Activated T-cell treated with anti-CD3 and anti-CD28 coated beads, Interleukin-2, amount 50 U/mL, for 72 hours (primary cell): ENCODE measurements at regions not wholly inside any gene's neighbourhood (a gene's known extent, or its start where the extent isn't known, plus 50 kb on each side); places are given as distances from the start of the nearest gene placed in this dataset.

Source experiments
- ATAC-seq, 2 donors: fragments of 150-1000 bp; cut with Tn5 transposase; replicated peaks in 1 of 2; 2 replicates each; pipeline ENCODE4 v1.10.0; 2021; ENCODE audit warnings: moderate library complexity in 2 of 2, mild to moderate bottlenecking in 1 of 2
- DNase-seq, 2 donors: peaks; one replicate each; pipeline ENCODE4 v3.0.0; 2021 to 2022; ENCODE audit warnings: mixed read lengths in 1 of 2
- H3K27ac Mint-ChIP-seq: one replicate; pipeline ENCODE4 v1.8.0; 2022; ENCODE audit warnings: mild to moderate bottlenecking, moderate library complexity, mixed read lengths
- H3K27me3 Mint-ChIP-seq: one replicate; pipeline ENCODE4 v1.8.0; 2022; ENCODE audit warnings: low read depth, mixed read lengths
- H3K36me3 Mint-ChIP-seq, 2 donors: one replicate each; pipeline ENCODE4 v1.8.0; 2022; ENCODE audit warnings: mixed read lengths in 2 of 2, mild to moderate bottlenecking in 1 of 2; ENCODE audit not compliant: insufficient read depth in 2 of 2
- H3K4me1 Mint-ChIP-seq: one replicate; pipeline ENCODE4 v1.8.0; 2022; ENCODE audit warnings: low read depth, mixed read lengths
- H3K4me3 Mint-ChIP-seq, 2 donors: one replicate each; pipeline ENCODE4 v1.8.0; 2022; ENCODE audit warnings: mild to moderate bottlenecking in 2 of 2, mixed read lengths in 2 of 2, moderate library complexity in 2 of 2
- H3K9me3 Mint-ChIP-seq, 2 donors: one replicate each; pipeline ENCODE4 v1.8.0; 2022; ENCODE audit warnings: mixed read lengths in 2 of 2

GRCh38 chr1:192713921-192714320, 78.0 kb downstream of the RGS13 start:
- peaks cover 6% of the 10 kb centered on the region for H3K27me3 Mint-ChIP-seq
- H3K9me3 Mint-ChIP-seq = peaks cover 9 to 13% of the 10 kb centered on the region in 2 donors

GRCh38 chr1:192724670-192725069, 84.2 kb upstream of the RGS2 start:
- no peak for ATAC-seq
- no peak for DNase-seq
- Mint-ChIP-seq H3K27ac (no peak overlapping the region), H3K27me3 (no peaks in the 10 kb centered on the region), H3K36me3 (peaks cover 1 to 4% of the 10 kb centered on the region in 2 donors), H3K4me3 (no peak overlapping the region), H3K4me1 (no peaks in the 10 kb centered on the region), H3K9me3 (peaks cover 2 to 4% of the 10 kb centered on the region in 2 donors)

More at GRCh38 chr1:192713921-192714320, 78.0 kb downstream of the RGS13 start:
- DNase-seq (no peak), ATAC-seq (no peak)
- H3K27ac Mint-ChIP-seq = no peak overlapping the region
- peaks cover 3 to 11% of the 10 kb centered on the region in 2 donors for H3K36me3 Mint-ChIP-seq
- H3K4me1 Mint-ChIP-seq = no peaks in the 10 kb centered on the region
- no peak overlapping the region for H3K4me3 Mint-ChIP-seq

- Mint-ChIP-seq H3K27me3 (no peaks in the 10 kb centered on the region), H3K4me3 (no peak overlapping the region), H3K4me1 (no peaks in the 10 kb centered on the region), H3K27ac (no peak overlapping the region), H3K9me3 (no peaks in the 10 kb centered on the region), H3K36me3 (no peaks in the 10 kb centered on the region)
- DNase-seq = no peak
- ATAC-seq = no peak
These were observed 81.9 kb upstream of the RGS2 start for GRCh38 chr1:192726820-192727504.

GRCh38 chr1:192729500-192729899, 79.3 kb upstream of the RGS2 start:
- no peak for DNase-seq
- Mint-ChIP-seq H3K4me1 (no peaks in the 10 kb centered on the region), H3K27ac (no peak overlapping the region), H3K9me3 (no peaks in the 10 kb centered on the region), H3K4me3 (no peak overlapping the region), H3K27me3 (no peaks in the 10 kb centered on the region), H3K36me3 (no peaks in the 10 kb centered on the region)
- ATAC-seq = no peak

GRCh38 chr1:192730198-192730597, 78.6 kb upstream of the RGS2 start:
- no peak for DNase-seq
- no peak overlapping the region for H3K4me3 Mint-ChIP-seq
- H3K36me3 Mint-ChIP-seq = no peaks in the 10 kb centered on the region

GRCh38 chr1:192732787-192733186, 76.1 kb upstream of the RGS2 start:
- no peaks in the 10 kb centered on the region for H3K36me3 Mint-ChIP-seq
- DNase-seq = peak in 1 of 2 donors; percentile 3
- no peak overlapping the region for H3K27ac Mint-ChIP-seq
- H3K9me3 Mint-ChIP-seq = no peaks in the 10 kb centered on the region
- H3K4me1 Mint-ChIP-seq = no peaks in the 10 kb centered on the region
- no peak for ATAC-seq
- H3K27me3 Mint-ChIP-seq = peaks cover 5% of the 10 kb centered on the region
- no peak overlapping the region for H3K4me3 Mint-ChIP-seq

More at GRCh38 chr1:192730198-192730597, 78.6 kb upstream of the RGS2 start:
- H3K27me3 Mint-ChIP-seq = no peaks in the 10 kb centered on the region
- no peak for ATAC-seq
- H3K27ac Mint-ChIP-seq = no peak overlapping the region
- no peaks in the 10 kb centered on the region for H3K9me3 Mint-ChIP-seq
- H3K4me1 Mint-ChIP-seq = no peaks in the 10 kb centered on the region

- ATAC-seq (no peak), DNase-seq (no peak)
- peaks cover 11% of the 10 kb centered on the region for H3K27me3 Mint-ChIP-seq
- no peaks in the 10 kb centered on the region for H3K4me1 Mint-ChIP-seq
- no peaks in the 10 kb centered on the region for H3K36me3 Mint-ChIP-seq
- H3K9me3 Mint-ChIP-seq = no peaks in the 10 kb centered on the region
- H3K27ac Mint-ChIP-seq = no peak overlapping the region
- no peak overlapping the region for H3K4me3 Mint-ChIP-seq
These were observed 73.4 kb upstream of the RGS2 start for GRCh38 chr1:192735298-192735915.

GRCh38 chr1:192737306-192737705, 71.5 kb upstream of the RGS2 start:
- no peak overlapping the region for H3K27ac Mint-ChIP-seq
- ATAC-seq (no peak), DNase-seq (no peak)
- no peak overlapping the region for H3K4me3 Mint-ChIP-seq
- H3K9me3 Mint-ChIP-seq = no peaks in the 10 kb centered on the region
- peaks cover 11% of the 10 kb centered on the region for H3K27me3 Mint-ChIP-seq
- H3K4me1 Mint-ChIP-seq = no peaks in the 10 kb centered on the region
- no peaks in the 10 kb centered on the region for H3K36me3 Mint-ChIP-seq

GRCh38 chr1:192739476-192740184, 69.2 kb upstream of the RGS2 start:
- no peaks in the 10 kb centered on the region for H3K36me3 Mint-ChIP-seq
- H3K4me1 Mint-ChIP-seq = no peaks in the 10 kb centered on the region
- ATAC-seq (no peak), DNase-seq (no peak)
- H3K27ac Mint-ChIP-seq = no peak overlapping the region
- H3K4me3 Mint-ChIP-seq = no peak overlapping the region
- no peaks in the 10 kb centered on the region for H3K9me3 Mint-ChIP-seq
- peaks cover 11% of the 10 kb centered on the region for H3K27me3 Mint-ChIP-seq

- H3K4me3 Mint-ChIP-seq = no peak overlapping the region
- no peaks in the 10 kb centered on the region for H3K4me1 Mint-ChIP-seq
- no peaks in the 10 kb centered on the region for H3K36me3 Mint-ChIP-seq
- H3K27ac Mint-ChIP-seq = no peak overlapping the region
- ATAC-seq = no peak
- DNase-seq = no peak
- no peaks in the 10 kb centered on the region for H3K9me3 Mint-ChIP-seq
- peaks cover 12% of the 10 kb centered on the region for H3K27me3 Mint-ChIP-seq
These were observed 68.6 kb upstream of the RGS2 start for GRCh38 chr1:192740214-192740613.

GRCh38 chr1:192741095-192741494, 67.7 kb upstream of the RGS2 start:
- H3K9me3 Mint-ChIP-seq = no peaks in the 10 kb centered on the region
- no peaks in the 10 kb centered on the region for H3K36me3 Mint-ChIP-seq
- ATAC-seq (no peak), DNase-seq (no peak)
- no peak overlapping the region for H3K4me3 Mint-ChIP-seq
- H3K27ac Mint-ChIP-seq = no peak overlapping the region
- no peaks in the 10 kb centered on the region for H3K4me1 Mint-ChIP-seq
- peaks cover 16% of the 10 kb centered on the region for H3K27me3 Mint-ChIP-seq

GRCh38 chr1:192747301-192747700, 61.5 kb upstream of the RGS2 start:
- H3K27ac Mint-ChIP-seq = no peak overlapping the region
- H3K4me3 Mint-ChIP-seq = no peak overlapping the region
- H3K4me1 Mint-ChIP-seq = no peaks in the 10 kb centered on the region
- ATAC-seq (no peak), DNase-seq (no peak)
- peaks cover 5% of the 10 kb centered on the region for H3K27me3 Mint-ChIP-seq
- H3K36me3 Mint-ChIP-seq = no peaks in the 10 kb centered on the region
- H3K9me3 Mint-ChIP-seq = no peaks in the 10 kb centered on the region

GRCh38 chr1:192747943-192748342, 60.9 kb upstream of the RGS2 start:
- Mint-ChIP-seq H3K4me3 (no peak overlapping the region), H3K27me3 (peaks cover 5% of the 10 kb centered on the region), H3K9me3 (no peaks in the 10 kb centered on the region), H3K36me3 (no peaks in the 10 kb centered on the region), H3K4me1 (no peaks in the 10 kb centered on the region), H3K27ac (no peak overlapping the region)
- ATAC-seq (no peak), DNase-seq (no peak)
